ENCODE measurements at regions not wholly inside any gene's neighbourhood (a gene's known extent, or its start where the extent isn't known, plus 50 kb on each side); places are given as distances from the start of the nearest gene placed in this dataset.

GRCh38 chr5:71974165-71974564 lies 133.1 kb upstream of the MAP1B start:
- H3K79me2 ChIP-seq (ENCODE audit: insufficient read depth, low read length) = no peaks in the 10 kb centered on the region
- H3F3A ChIP-seq (ENCODE audit: insufficient read depth, low read length) = no peaks in the 10 kb centered on the region
- no peaks in the 10 kb centered on the region for H3K36me3 ChIP-seq (ENCODE audit: insufficient read depth, low read length)
- no peak overlapping the region for H3K27ac ChIP-seq (ENCODE audit: low read depth, low read length, poor library complexity, severe bottlenecking)
- H3K4me2 ChIP-seq (ENCODE audit: low read length) = no peak overlapping the region
- H2AFZ ChIP-seq (ENCODE audit: low read length) = no peak overlapping the region
- H3K9me3 ChIP-seq (ENCODE audit: low read length) = no peaks in the 10 kb centered on the region
- no peaks in the 10 kb centered on the region for H4K20me1 ChIP-seq (ENCODE audit: insufficient read depth, low read length)
- no peaks in the 10 kb centered on the region for H3K4me1 ChIP-seq (ENCODE audit: insufficient read depth, low read length, severe bottlenecking)
- no peak overlapping the region for H3K9ac ChIP-seq (ENCODE audit: low read length)
- no peak for TF ChIP-seq EZH2 (IDR thresholded peaks at IDR 0.05; ENCODE audit: borderline replicate concordance, low read length)
- no peak for TF ChIP-seq CTCF (IDR thresholded peaks at IDR 0.05; ENCODE audit: low read length)
- H3K27me3 ChIP-seq (ENCODE audit: insufficient read depth, low read length) = no peaks in the 10 kb centered on the region
- H3K9me2 ChIP-seq (ENCODE audit: low read depth, low read length) = no peaks in the 10 kb centered on the region
- no peak overlapping the region for H3K4me3 ChIP-seq (ENCODE audit: low read depth, low read length, poor library complexity, severe bottlenecking)

- H3K27me3 ChIP-seq (ENCODE audit: insufficient read depth, low read length) = no peaks in the 10 kb centered on the region
- no peak for TF ChIP-seq CTCF (IDR thresholded peaks at IDR 0.05; ENCODE audit: low read length)
These were observed 132.7 kb upstream of the MAP1B start for GRCh38 chr5:71974622-71975021.

GRCh38 chr5:71976449-71976848 lies 130.8 kb upstream of the MAP1B start:
- Histone ChIP-seq H3K4me3 (ENCODE audit: low read depth, low read length, poor library complexity, severe bottlenecking) (no peak overlapping the region), H3K9me2 (ENCODE audit: low read depth, low read length) (no peaks in the 10 kb centered on the region), H3K9ac (ENCODE audit: low read length) (no peak overlapping the region), H3K79me2 (ENCODE audit: insufficient read depth, low read length) (no peaks in the 10 kb centered on the region), H3K27ac (ENCODE audit: low read depth, low read length, poor library complexity, severe bottlenecking) (no peak overlapping the region), H4K20me1 (ENCODE audit: insufficient read depth, low read length) (no peaks in the 10 kb centered on the region), H3K9me3 (ENCODE audit: low read length) (0 out of 2 replicates have a peak, but pooled peaks cover under 1% of the 10 kb centered on the region), H3K4me1 (ENCODE audit: insufficient read depth, low read length, severe bottlenecking) (no peaks in the 10 kb centered on the region), H3K4me2 (ENCODE audit: low read length) (no peak overlapping the region), H3K36me3 (ENCODE audit: insufficient read depth, low read length) (no peaks in the 10 kb centered on the region), H2AFZ (ENCODE audit: low read length) (no peak overlapping the region), H3F3A (ENCODE audit: insufficient read depth, low read length) (no peaks in the 10 kb centered on the region), H3K27me3 (ENCODE audit: insufficient read depth, low read length) (no peaks in the 10 kb centered on the region)
- no peak for TF ChIP-seq EZH2 (IDR thresholded peaks at IDR 0.05; ENCODE audit: borderline replicate concordance, low read length)
- TF ChIP-seq CTCF (IDR thresholded peaks at IDR 0.05; ENCODE audit: low read length) = no peak

More at GRCh38 chr5:71974622-71975021, 132.7 kb upstream of the MAP1B start:
- Histone ChIP-seq H3K4me3 (ENCODE audit: low read depth, low read length, poor library complexity, severe bottlenecking) (no peak overlapping the region), H4K20me1 (ENCODE audit: insufficient read depth, low read length) (no peaks in the 10 kb centered on the region), H3K36me3 (ENCODE audit: insufficient read depth, low read length) (no peaks in the 10 kb centered on the region), H3F3A (ENCODE audit: insufficient read depth, low read length) (no peaks in the 10 kb centered on the region), H2AFZ (ENCODE audit: low read length) (no peak overlapping the region), H3K4me2 (ENCODE audit: low read length) (no peak overlapping the region), H3K4me1 (ENCODE audit: insufficient read depth, low read length, severe bottlenecking) (no peaks in the 10 kb centered on the region), H3K9me2 (ENCODE audit: low read depth, low read length) (no peaks in the 10 kb centered on the region), H3K9ac (ENCODE audit: low read length) (no peak overlapping the region), H3K79me2 (ENCODE audit: insufficient read depth, low read length) (no peaks in the 10 kb centered on the region), H3K9me3 (ENCODE audit: low read length) (no peaks in the 10 kb centered on the region), H3K27ac (ENCODE audit: low read depth, low read length, poor library complexity, severe bottlenecking) (no peak overlapping the region)

Data from OCI-LY1 (cell line).